Calu3 (cell line): ENCODE measurements at regions not wholly inside any gene's neighbourhood (a gene's known extent, or its start where the extent isn't known, plus 50 kb on each side); places are given as distances from the start of the nearest gene placed in this dataset.

Source experiments
- BruUV-seq: library from RNA; stranded (reverse); fragments of 400-500 nt; replicated peaks from 2 replicates; lab custom pipeline; 2021; lab: Mats Ljungman, UMichigan
- CTCF ChIA-PET: fragments of 300-600 bp; sonication (Branson Sonifier 250); formaldehyde crosslinking; loops from one replicate; lab custom pipeline; 2022; ENCODE audit warnings: antibody characterized with exemption; lab: Charles Lee
- DNase-seq: peaks from one replicate; pipeline ENCODE4 v3.0.0; 2022
- H3K27ac Mint-ChIP-seq: one replicate; pipeline ENCODE4 v1.8.0; 2022; ENCODE audit warnings: mixed read lengths; ENCODE audit not compliant: unreplicated experiment
- H3K27me3 Mint-ChIP-seq: one replicate; pipeline ENCODE4 v1.8.0; 2022; ENCODE audit warnings: mixed read lengths; ENCODE audit not compliant: unreplicated experiment
- H3K36me3 Mint-ChIP-seq: one replicate; pipeline ENCODE4 v1.8.0; 2022; ENCODE audit warnings: mild to moderate bottlenecking, moderate library complexity, mixed read lengths; ENCODE audit not compliant: insufficient read depth, unreplicated experiment
- H3K4me1 Mint-ChIP-seq: one replicate; pipeline ENCODE4 v1.8.0; 2022; ENCODE audit warnings: mild to moderate bottlenecking, low read depth, mixed read lengths; ENCODE audit not compliant: unreplicated experiment
- H3K4me3 Mint-ChIP-seq: one replicate; pipeline ENCODE4 v1.8.0; 2022; ENCODE audit warnings: mild to moderate bottlenecking, low read depth, moderate library complexity, mixed read lengths; ENCODE audit not compliant: unreplicated experiment
- H3K9me3 Mint-ChIP-seq: one replicate; pipeline ENCODE4 v1.8.0; 2022; ENCODE audit warnings: low read depth, mixed read lengths; ENCODE audit not compliant: unreplicated experiment
- intact Hi-C: fragments of 100-400 bp; cut with micrococcal nuclease; formaldehyde crosslinking; loops from one replicate; pipeline ENCODE4 v1.10.0; 2022; ENCODE audit not compliant: unreplicated experiment
- TF ChIP-seq, protein P1 (sequence below): fragments of 200-600 bp; IDR thresholded peaks from one replicate; pipeline ENCODE4 v1.8.0; 2022; ENCODE audit warnings: antibody characterized with exemption; ENCODE audit not compliant: unreplicated experiment

DNA sequence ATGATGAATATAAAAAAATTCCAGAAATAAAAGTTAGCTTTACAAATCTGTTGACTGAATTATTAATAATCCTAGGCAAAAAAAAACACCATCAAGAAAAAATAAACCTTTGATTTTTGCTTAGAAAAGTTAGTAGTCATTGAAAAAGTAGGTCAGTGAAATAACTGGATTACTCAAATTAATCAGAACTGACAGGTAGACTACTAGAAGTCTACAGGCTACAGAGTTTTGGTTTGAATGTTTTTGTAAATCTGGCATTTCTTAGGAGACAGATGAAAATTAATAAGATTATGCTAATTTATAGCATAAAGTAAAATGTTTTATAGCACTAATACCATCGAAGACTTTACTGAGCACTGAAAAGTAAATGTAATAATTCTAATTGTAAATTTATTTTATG, 511.9 kb downstream of the PTPRC start:
- intact Hi-C loops, result no loop called here
- CTCF ChIA-PET, result no interaction called here
- TF ChIP-seq, protein P1, sequence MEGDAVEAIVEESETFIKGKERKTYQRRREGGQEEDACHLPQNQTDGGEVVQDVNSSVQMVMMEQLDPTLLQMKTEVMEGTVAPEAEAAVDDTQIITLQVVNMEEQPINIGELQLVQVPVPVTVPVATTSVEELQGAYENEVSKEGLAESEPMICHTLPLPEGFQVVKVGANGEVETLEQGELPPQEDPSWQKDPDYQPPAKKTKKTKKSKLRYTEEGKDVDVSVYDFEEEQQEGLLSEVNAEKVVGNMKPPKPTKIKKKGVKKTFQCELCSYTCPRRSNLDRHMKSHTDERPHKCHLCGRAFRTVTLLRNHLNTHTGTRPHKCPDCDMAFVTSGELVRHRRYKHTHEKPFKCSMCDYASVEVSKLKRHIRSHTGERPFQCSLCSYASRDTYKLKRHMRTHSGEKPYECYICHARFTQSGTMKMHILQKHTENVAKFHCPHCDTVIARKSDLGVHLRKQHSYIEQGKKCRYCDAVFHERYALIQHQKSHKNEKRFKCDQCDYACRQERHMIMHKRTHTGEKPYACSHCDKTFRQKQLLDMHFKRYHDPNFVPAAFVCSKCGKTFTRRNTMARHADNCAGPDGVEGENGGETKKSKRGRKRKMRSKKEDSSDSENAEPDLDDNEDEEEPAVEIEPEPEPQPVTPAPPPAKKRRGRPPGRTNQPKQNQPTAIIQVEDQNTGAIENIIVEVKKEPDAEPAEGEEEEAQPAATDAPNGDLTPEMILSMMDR, result no peak

DNA sequence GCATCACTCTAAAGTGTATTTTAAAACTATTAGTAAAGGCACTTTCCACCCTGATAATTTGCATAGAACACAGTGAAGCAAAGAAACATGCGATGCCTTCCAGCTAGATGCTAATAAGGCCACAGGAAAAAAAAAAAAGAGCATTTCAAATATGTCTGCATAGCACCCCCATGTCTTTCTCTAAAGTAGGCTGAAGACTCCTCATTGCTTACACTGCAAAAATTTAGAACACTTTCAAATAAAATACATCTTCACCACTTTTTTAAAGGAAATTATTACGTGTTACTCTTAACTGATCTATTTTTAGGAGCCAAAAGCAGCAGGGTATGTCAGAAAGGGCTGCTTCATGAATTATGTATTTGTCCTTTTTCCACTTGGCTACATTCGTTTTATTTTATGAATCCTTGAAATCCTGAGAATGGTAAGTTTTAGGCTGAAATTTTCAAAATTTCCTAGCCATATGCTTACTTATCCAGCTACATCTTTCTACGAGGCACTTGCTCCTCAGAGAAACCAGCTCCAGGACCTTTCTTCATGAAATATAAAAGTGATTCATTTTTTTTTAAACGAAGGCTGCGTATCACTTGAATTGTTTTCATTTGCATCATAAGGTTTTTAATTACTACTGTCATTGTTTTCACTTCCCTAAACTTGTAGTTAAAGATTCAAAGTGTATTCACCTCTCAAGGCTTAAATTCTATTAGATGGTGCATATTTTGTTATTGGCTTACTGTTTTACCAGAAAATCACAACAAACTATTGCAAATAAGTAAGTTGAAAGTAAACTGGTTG, 513.0 kb downstream of the PTPRC start:
- H3K27me3 Mint-ChIP-seq, result no peaks in the 10 kb centered on the region
- H3K27ac Mint-ChIP-seq, result no peak overlapping the region
- BruUV-seq, result no TSS peak
- no peaks in the 10 kb centered on the region for H3K9me3 Mint-ChIP-seq
- H3K4me3 Mint-ChIP-seq, result no peak overlapping the region
- no peaks in the 10 kb centered on the region for H3K36me3 Mint-ChIP-seq
- CTCF ChIA-PET, result no interaction called here
- no peak for DNase-seq
- intact Hi-C loops, result no loop called here
- TF ChIP-seq, protein P1, result no peak
- no peaks in the 10 kb centered on the region for H3K4me1 Mint-ChIP-seq

More for the DNA sequence above, 511.9 kb downstream of the PTPRC start:
- Mint-ChIP-seq H3K36me3 (no peaks in the 10 kb centered on the region), H3K27me3 (no peaks in the 10 kb centered on the region), H3K4me1 (no peaks in the 10 kb centered on the region), H3K4me3 (no peak overlapping the region), H3K9me3 (no peaks in the 10 kb centered on the region), H3K27ac (no peak overlapping the region)
- DNase-seq, result no peak
- no TSS peak for BruUV-seq

DNA sequence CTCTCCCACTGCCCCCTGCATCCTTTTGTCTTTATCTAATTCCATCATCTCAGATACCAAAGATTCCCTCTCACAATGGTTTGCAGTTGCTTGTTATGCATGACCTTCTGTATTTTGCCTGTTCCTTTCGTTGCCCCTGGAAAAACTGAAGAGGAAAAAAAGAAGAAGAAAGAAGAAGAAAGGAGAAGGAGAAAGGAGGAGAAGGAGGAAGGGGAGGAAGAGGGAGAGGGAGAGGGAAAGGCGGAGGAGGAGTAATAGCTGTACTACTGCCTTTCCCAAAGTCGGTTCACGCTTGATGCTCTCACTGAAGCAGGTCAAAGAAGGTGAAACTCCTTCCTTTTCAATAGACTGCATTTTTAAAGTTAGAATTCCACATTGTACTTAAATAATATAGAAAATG, 513.8 kb downstream of the PTPRC start:
- Mint-ChIP-seq H3K9me3 (no peaks in the 10 kb centered on the region), H3K27ac (no peak overlapping the region), H3K36me3 (no peaks in the 10 kb centered on the region), H3K4me1 (no peaks in the 10 kb centered on the region), H3K4me3 (no peak overlapping the region), H3K27me3 (no peaks in the 10 kb centered on the region)
- intact Hi-C loops, result no loop called here
- no TSS peak for BruUV-seq
- TF ChIP-seq, protein P1, result no peak
- no peak for DNase-seq
- CTCF ChIA-PET, result no interaction called here

DNA sequence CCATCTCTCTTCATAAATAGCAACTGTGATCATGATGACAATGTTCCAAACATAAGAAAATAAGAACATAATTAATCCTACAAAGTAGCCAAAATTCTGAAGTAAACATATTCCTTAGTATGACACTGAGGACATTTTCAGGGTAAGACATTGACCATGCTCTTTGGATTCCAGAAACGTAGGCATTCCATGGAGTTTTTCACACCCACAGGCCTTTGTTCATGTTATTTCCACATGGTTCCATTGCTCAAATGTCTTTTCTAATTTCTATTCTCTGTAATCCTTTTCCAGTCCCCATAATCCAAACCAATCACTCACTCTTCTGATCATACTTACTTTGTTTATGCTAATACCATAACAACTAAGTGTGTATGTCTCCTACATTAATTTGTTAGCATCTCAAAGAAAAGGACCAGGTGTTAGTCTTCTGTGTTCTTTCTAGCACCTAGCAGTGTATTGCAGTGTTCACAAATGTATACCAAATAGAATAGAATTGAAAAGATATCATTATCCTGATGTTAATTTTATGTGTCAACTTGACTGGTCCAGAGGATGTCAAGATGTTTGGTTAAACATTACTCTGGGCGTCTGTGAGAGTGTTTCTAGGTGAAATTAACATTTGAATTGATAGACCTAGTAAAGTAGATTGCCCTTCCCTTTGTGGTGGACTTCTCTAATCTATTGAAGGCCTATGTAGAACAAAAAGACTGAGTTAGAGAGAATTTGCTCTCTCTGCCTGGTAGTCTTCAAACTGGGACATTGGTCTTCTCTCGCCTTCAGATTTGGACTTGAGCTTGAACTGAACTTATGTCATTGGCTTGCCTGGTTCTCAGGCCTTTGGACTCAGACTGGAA, 516.6 kb downstream of the PTPRC start:
- H3K9me3 Mint-ChIP-seq, result no peaks in the 10 kb centered on the region
- no peaks in the 10 kb centered on the region for H3K4me1 Mint-ChIP-seq
- no peak for DNase-seq
- H3K27me3 Mint-ChIP-seq, result no peaks in the 10 kb centered on the region
- CTCF ChIA-PET, result no interaction called here
- H3K36me3 Mint-ChIP-seq, result no peaks in the 10 kb centered on the region
- TF ChIP-seq, protein P1, result no peak
- intact Hi-C loops, result no loop called here
- BruUV-seq, result no TSS peak
- no peak overlapping the region for H3K27ac Mint-ChIP-seq
- H3K4me3 Mint-ChIP-seq, result no peak overlapping the region
